Left colon (tissue), 2 donors: ENCODE measurements at regions not wholly inside any gene's neighbourhood (a gene's known extent, or its start where the extent isn't known, plus 50 kb on each side); places are given as distances from the start of the nearest gene placed in this dataset.
"Not testable (repeated sequence)": the region's sequence is repeated elsewhere in the genome, so short reads cannot be mapped to it uniquely, and the experiment has no call there.

ENCODE experiments used
- ATAC-seq: fragments of 200-7000 bp; cut with Tn5 transposase; one replicate; pipeline ENCODE4 v1.9.1; 2020; ENCODE audit warnings: mild to moderate bottlenecking, moderate library complexity
- DNase-seq, 2 donors: peaks; one replicate each; pipeline ENCODE4 v3.0.0-alpha.2; 2020
- intact Hi-C, 2 donors: fragments of 100-400 bp; cut with DNase I in 1 of 2; cut with micrococcal nuclease in 1 of 2; formaldehyde crosslinking; loops; one replicate each; pipeline versions ENCODE4 v1.11.2 to v1.14.0; 2022; cut with DNase I, micrococcal nuclease
- donor health status: DM: no; HTN: no; CAD: no.
- donor health status: DM: yes; HTN: yes; CAD: no.

DNA sequence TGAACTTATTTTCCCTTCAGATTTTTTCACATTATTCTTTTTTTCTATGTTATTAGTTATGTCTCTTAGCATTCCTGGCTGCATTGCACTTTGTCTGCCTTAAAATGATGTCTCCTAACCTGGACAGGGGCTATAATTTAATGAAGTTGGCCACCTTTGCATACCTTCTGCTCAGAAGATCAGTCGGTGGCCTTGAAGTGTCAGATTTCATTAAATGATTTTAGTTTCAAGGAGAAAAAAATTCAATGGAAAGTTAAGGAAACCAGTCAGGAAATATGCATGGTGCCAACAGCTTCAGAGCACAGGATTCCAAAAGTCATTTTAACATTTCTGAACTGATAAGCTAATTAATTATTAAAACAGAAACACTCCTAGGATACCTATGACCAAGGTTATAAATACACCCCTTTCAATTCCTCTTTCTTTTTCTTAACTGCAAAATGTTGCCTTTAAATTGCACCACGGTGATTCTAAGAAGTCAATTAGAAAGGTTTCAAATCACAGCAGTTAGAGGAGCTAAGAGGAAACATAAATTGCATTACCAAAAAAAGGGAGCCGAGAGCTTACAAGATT, 533.4 kb downstream of the KCNJ2 start:
- ATAC-seq (no peak), DNase-seq (no peak)
- intact Hi-C loops: no loop called here

GRCh38 chr17:70709596-70709995, 540.3 kb downstream of the KCNJ2 start:
- intact Hi-C loops: no loop called here
- ATAC-seq (no peak), DNase-seq (no peak)

DNA sequence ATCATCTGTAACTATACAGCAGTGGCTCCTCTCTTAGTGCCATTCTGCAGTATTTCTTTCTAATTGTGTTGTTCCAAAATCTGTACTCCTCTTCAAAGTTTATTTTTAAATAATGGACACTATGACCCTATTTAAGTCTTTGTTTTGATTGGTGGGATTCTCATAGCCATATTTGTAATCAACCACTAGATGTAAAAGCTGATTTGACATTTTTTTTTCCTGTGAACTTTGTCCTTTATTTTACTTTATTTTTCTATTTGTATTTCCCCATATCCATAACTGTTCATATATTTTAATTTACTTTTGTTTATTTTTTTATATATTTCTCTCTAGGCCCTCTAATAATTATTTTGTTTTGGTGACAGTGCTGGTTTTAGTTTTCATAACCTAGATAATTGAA, 544.4 kb downstream of the KCNJ2 start:
- DNase-seq (no peak), ATAC-seq (no peak)
- intact Hi-C loops: no loop called here

- DNase-seq (no peak), ATAC-seq (no peak)
Observed at GRCh38 chr17:70716551-70716950, 547.2 kb downstream of the KCNJ2 start.

DNA sequence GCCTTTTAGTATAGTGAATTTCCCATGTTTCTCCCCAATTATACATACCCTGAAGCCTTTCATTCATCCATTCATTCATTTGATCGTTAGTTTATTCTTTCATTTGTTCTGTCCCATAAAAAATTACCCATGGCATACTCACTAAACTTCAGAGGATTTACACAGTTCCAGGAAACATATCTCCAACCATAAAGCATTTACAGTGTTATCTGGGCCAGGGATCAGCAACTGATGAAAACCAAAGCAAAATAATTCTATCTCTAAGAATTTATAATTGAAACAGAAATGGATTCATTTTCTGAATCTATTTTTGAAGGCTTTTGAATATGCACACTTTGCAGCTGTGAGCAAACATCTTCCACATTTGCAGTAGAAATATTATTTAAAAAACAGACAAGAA, 547.7 kb downstream of the KCNJ2 start:
- ATAC-seq: no peak
- intact Hi-C loops: no loop called here
- no peak for DNase-seq

More at GRCh38 chr17:70716551-70716950, 547.2 kb downstream of the KCNJ2 start:
- intact Hi-C loops: no loop called here

GRCh38 chr17:70736375-70736957, 567.1 kb downstream of the KCNJ2 start:
- ATAC-seq (no peak), DNase-seq (no peak)
- intact Hi-C loops: no loop called here

- ATAC-seq (no peak), DNase-seq (no peak)
- intact Hi-C loops: no loop called here
Observed at GRCh38 chr17:70739065-70739464, 569.7 kb downstream of the KCNJ2 start.

DNA sequence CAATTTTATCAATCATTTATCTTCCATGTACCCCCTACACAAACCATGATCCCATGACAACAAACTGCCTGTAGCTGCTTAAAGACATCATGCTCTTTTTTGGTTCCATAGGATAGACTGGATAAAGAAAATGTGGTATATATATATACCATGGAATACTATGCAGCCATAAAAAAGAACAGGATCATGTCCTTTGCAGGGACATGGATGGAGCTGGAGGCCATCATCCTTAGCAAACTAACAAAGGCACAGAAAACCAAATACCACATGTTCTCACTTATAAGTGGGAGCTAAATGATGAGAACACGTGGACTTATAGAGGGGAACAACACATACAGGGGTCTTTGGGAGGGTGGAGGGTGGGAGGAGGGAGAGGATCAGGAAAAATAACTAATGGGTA, 577.2 kb downstream of the KCNJ2 start:
- intact Hi-C loops, DNase-seq, ATAC-seq: not testable (repeated sequence)

- ATAC-seq (no peak), DNase-seq (no peak)
- intact Hi-C loops: no loop called here
Observed at GRCh38 chr17:70750983-70751382, 581.7 kb downstream of the KCNJ2 start.

- ATAC-seq, intact Hi-C loops: not testable (repeated sequence)
Observed at GRCh38 chr17:70752461-70752860, 583.1 kb downstream of the KCNJ2 start.

DNA sequence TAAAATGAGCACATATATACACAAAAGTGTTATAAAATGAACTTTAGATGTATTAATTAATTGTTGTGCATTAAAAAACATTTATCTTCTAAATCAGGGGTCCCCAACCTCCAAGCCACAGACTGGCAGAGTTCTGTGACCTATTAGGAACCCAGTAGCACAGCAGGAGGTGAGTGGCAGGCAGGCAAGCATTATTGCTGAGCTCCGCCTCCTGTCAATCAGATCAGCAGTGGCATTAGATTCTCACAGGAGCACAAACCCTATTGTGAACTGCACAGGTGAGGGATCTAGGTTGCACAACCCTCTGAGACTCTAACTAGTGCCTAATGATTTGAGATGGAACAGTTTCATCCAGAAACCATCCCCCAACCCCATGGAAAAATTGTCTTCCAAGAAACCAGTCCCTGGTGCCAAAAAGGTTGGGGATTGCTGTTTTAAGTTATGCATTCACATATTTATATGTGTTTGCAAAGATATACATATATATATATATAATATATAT, 583.7 kb downstream of the KCNJ2 start:
- ATAC-seq: no peak
- no peak for DNase-seq
- intact Hi-C loops: no loop called here

More at GRCh38 chr17:70752461-70752860, 583.1 kb downstream of the KCNJ2 start:
- not testable (repeated sequence) for DNase-seq

DNA sequence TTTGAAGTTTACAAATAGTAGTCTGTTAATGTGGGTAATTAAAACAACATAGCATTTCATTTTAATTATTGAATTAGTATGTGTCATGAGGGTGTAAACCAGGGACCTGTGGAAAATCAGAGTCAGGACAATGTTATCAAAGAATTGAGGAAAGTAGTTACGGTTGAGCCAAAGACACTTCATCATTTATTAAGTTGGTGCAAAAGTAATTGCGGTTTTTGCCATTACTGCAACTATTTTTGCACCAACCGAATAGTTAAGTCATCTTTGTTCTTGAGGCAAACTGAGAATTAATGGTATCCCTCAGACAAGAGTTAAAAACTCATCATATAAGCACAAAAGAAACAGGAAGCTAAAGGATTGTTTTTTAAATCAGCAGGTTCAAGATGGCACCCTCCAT, 593.7 kb downstream of the KCNJ2 start:
- ATAC-seq: no peak
- intact Hi-C loops: loop anchor here in 1 of 2 donors (10.0 kb wide), 1 partner anchor 1782 kb away; no protein-coding TSS in a partner anchor
- no peak for DNase-seq

GRCh38 chr17:70767102-70767701, 597.9 kb downstream of the KCNJ2 start:
- ATAC-seq (no peak), DNase-seq (no peak)
- intact Hi-C loops: loop anchor here in 1 of 2 donors (10.0 kb wide), 1 partner anchor 1778 kb away; no protein-coding TSS in a partner anchor

DNA sequence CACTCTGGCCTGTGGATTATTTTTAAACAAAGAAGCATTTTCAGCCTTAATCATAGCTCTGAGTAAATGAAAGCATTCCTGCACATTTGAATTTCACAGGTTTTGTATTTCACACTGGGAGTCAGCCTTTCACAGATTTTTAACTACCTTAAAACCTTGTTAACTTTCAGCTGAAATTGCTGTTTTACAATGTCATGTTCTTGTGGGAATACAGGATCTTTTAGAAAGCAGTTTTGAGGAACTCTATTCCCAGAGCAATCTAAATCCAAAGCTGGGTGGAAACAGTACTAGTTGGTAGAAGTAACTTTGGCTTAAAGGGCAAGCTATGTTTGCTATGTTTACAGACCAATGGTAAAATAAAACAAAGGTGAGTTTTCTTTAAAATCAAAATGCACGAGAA, 600.6 kb downstream of the KCNJ2 start:
- DNase-seq (no peak), ATAC-seq (no peak)
- intact Hi-C loops: loop anchor here in 1 of 2 donors (10.0 kb wide), 1 partner anchor 1775 kb away; no protein-coding TSS in a partner anchor

DNA sequence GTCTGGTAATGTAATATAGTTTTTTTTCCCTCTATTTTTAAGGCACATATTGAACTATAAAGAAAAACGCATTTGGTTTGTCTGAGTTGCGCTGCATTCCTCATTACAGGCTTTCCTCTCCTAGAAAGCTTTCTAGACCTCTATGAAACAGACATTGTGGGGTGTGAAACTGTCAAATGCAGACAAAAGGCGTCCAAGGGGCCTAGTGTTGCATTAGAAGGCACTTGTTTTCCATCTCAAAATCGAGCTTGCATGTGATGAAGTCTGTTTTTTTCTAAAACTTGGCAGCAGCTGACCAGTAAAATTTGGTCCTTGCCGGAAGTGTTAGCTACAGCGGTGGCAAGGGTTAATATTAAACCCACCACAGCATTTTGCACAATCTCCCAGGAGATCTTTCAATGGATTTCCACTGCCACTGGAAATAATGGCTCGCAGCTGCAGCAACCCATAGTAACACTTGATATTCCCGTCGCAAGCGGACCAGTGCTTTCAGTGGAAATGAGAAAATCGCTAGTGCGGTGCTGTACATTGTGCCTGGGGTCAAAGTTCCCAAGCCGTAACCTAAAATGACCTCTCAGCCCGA, 602.6 kb downstream of the KCNJ2 start:
- intact Hi-C loops: no loop called here
- DNase-seq (no peak), ATAC-seq (no peak)

GRCh38 chr17:70772761-70773160, 603.4 kb downstream of the KCNJ2 start:
- intact Hi-C loops: no loop called here
- DNase-seq (no peak), ATAC-seq (no peak)

- intact Hi-C loops: no loop called here
- DNase-seq (no peak), ATAC-seq (no peak)
Observed at GRCh38 chr17:70773258-70773657, 603.9 kb downstream of the KCNJ2 start.

DNA sequence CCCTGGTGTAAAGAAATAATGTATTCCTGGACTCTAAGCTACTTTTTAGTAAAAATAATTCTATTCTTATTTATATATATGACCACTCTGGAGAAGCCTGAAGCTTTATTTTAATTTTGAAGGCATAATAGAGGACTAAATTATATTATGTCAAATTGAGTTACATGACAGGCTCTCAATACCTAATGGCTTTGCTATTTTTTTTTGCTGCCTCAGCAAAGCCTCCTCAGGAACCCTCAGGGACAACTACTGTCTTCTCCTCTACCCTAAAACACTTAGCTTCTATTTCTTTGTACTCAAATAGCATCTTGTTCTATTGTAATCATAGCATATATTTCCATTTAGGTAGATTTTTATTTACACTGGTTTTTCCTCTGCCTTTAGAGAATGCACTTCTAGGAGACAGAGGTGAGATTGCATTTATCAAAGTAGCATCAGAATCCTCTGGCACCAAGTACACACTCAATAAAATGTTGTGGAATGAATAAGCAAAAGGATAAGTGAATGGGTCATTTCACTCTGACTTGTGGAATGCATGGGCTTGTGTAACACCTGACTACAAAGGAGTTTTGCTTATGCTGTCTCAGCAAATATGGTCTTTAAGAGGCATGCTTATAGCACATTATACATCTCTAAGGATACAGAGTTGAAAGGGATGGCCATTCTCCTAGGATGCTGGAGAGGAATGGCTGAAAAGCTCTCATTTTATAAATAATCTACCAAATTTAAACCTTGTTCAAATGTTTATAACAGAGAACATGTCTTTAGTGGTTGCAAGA, 605.2 kb downstream of the KCNJ2 start:
- DNase-seq (no peak), ATAC-seq (no peak)
- intact Hi-C loops: no loop called here

GRCh38 chr17:70775679-70776078, 606.3 kb downstream of the KCNJ2 start:
- intact Hi-C loops: no loop called here
- no peak for DNase-seq
- ATAC-seq: no peak
